HG03432 (cell line): ENCODE measurements at regions not wholly inside any gene's neighbourhood (a gene's known extent, or its start where the extent isn't known, plus 50 kb on each side); places are given as distances from the start of the nearest gene placed in this dataset.
"Not testable (repeated sequence)": the region's sequence is repeated elsewhere in the genome, so short reads cannot be mapped to it uniquely, and the experiment has no call there.

Experiments used
- ATAC-seq: cut with Tn5 transposase; IDR thresholded peaks from one replicate; pipeline ENCODE4 v1.9.1; 2021; ENCODE audit warnings: mild to moderate bottlenecking, moderate library complexity; ENCODE audit not compliant: unreplicated experiment

- no peak for ATAC-seq
These were observed 813.4 kb downstream of the ANKRD7 start for GRCh38 chr7:119037941-119038340.

- peak; percentile 57 for ATAC-seq
These were observed 821.6 kb downstream of the ANKRD7 start for GRCh38 chr7:119046068-119046467.

GRCh38 chr7:119065966-119066365, 841.5 kb downstream of the ANKRD7 start:
- ATAC-seq: no peak

GRCh38 chr7:119086026-119086425, 861.5 kb downstream of the ANKRD7 start:
- no peak for ATAC-seq

- no peak for ATAC-seq
These were observed 866.3 kb downstream of the ANKRD7 start for GRCh38 chr7:119090851-119091250.

GRCh38 chr7:119096683-119097082, 872.2 kb downstream of the ANKRD7 start:
- ATAC-seq: no peak

GRCh38 chr7:119100611-119101258, 876.2 kb downstream of the ANKRD7 start:
- not testable (repeated sequence) for ATAC-seq

GRCh38 chr7:119102291-119102690, 877.8 kb downstream of the ANKRD7 start:
- ATAC-seq: no peak

- no peak for ATAC-seq
These were observed 880.9 kb downstream of the ANKRD7 start for GRCh38 chr7:119105381-119105780.

GRCh38 chr7:119123326-119123725, 898.8 kb downstream of the ANKRD7 start:
- no peak for ATAC-seq

- ATAC-seq: no peak
These were observed 903.2 kb downstream of the ANKRD7 start for GRCh38 chr7:119127706-119128105.

GRCh38 chr7:119132436-119132835, 907.9 kb downstream of the ANKRD7 start:
- no peak for ATAC-seq

GRCh38 chr7:119167431-119167830, 942.9 kb downstream of the ANKRD7 start:
- no peak for ATAC-seq

- no peak for ATAC-seq
These were observed 947.5 kb downstream of the ANKRD7 start for GRCh38 chr7:119172043-119172442.

- peak; percentile 79 for ATAC-seq
These were observed 951.6 kb downstream of the ANKRD7 start for GRCh38 chr7:119175911-119176627.

- no peak for ATAC-seq
These were observed 953.4 kb downstream of the ANKRD7 start for GRCh38 chr7:119177863-119178262.

GRCh38 chr7:119184124-119184788, 959.8 kb downstream of the ANKRD7 start:
- ATAC-seq: no peak

GRCh38 chr7:119196183-119196582, 971.7 kb downstream of the ANKRD7 start:
- no peak for ATAC-seq

GRCh38 chr7:119197172-119197876, 972.8 kb downstream of the ANKRD7 start:
- peak; percentile 21 for ATAC-seq

- ATAC-seq: peak; percentile 96
These were observed 973.5 kb downstream of the ANKRD7 start for GRCh38 chr7:119197877-119198527.

GRCh38 chr7:119219663-119220062, 995.2 kb downstream of the ANKRD7 start:
- ATAC-seq: no peak
